IPS-15b (cell line): ENCODE measurements at regions not wholly inside any gene's neighbourhood (a gene's known extent, or its start where the extent isn't known, plus 50 kb on each side); places are given as distances from the start of the nearest gene placed in this dataset.

Experiments
- H3K27me3 ChIP-seq: one replicate; pipeline ENCODE4 v1.6.1; 2013; ENCODE audit warnings: low read length; ENCODE audit not compliant: control insufficient read depth, insufficient read depth
- H3K36me3 ChIP-seq: one replicate; pipeline ENCODE4 v1.6.1; 2013; ENCODE audit warnings: low read length; ENCODE audit not compliant: control insufficient read depth, insufficient read depth
- H3K4me1 ChIP-seq: one replicate; pipeline ENCODE4 v1.6.1; 2013; ENCODE audit warnings: mild to moderate bottlenecking, low read length; ENCODE audit not compliant: control insufficient read depth, insufficient read depth
- H3K4me3 ChIP-seq: one replicate; pipeline ENCODE4 v1.5.1; 2013; ENCODE audit warnings: low read depth, low read length
- H3K9ac ChIP-seq: one replicate; pipeline ENCODE4 v1.6.1; 2013; ENCODE audit warnings: low read depth, mild to moderate bottlenecking, low read length
- H3K9me3 ChIP-seq: one replicate; pipeline ENCODE4 v1.6.1; 2013; ENCODE audit warnings: mild to moderate bottlenecking, low read length; ENCODE audit not compliant: control insufficient read depth, insufficient read depth

DNA sequence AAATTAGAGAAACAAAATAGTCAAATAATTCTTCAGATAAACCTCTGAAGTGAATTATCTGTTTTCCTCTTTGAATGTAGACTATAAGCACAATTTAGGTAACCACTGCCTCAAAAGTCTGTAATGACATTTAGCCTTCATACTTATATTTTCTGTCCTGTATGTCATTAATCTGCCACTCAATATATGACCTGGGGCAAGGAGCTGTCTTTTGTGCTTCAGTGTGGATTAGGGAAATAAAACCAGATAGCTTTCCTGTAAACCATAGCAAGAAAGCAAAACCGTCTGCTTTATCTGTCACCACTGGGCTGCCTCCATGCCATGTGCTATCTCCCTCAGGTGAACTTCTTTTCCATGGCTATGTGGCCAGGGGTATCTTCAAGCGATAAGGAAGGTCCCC lies 606.6 kb upstream of the C9orf72 start:
- Histone ChIP-seq H3K36me3 (no peaks in the 10 kb centered on the region), H3K4me3 (no peak overlapping the region), H3K9ac (no peak overlapping the region), H3K4me1 (no peaks in the 10 kb centered on the region), H3K27me3 (no peaks in the 10 kb centered on the region), H3K9me3 (no peaks in the 10 kb centered on the region)

DNA sequence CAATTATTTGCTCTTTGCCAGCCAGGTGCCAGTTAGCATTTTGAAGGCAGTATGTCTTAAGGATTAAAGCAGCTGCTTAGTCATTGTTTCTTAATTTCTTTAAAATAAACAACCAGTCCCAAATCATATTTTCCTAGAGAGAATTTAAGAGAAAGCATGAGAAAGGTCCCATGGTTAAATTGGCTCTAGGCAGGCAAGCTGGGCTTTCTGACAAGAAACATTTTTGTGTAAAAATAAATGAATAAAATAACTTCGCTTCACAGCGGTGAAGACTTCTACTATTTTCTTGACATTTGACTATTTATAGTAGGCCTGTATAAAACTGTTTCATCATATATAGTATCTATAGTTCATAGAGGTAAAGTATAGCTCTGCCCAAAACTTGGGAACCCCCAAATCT lies 617.7 kb upstream of the C9orf72 start:
- no peak overlapping the region for H3K9ac ChIP-seq
- H3K4me3 ChIP-seq, result no peak overlapping the region
- no peaks in the 10 kb centered on the region for H3K4me1 ChIP-seq
- H3K27me3 ChIP-seq, result no peaks in the 10 kb centered on the region
- H3K9me3 ChIP-seq, result no peaks in the 10 kb centered on the region
- no peaks in the 10 kb centered on the region for H3K36me3 ChIP-seq

DNA sequence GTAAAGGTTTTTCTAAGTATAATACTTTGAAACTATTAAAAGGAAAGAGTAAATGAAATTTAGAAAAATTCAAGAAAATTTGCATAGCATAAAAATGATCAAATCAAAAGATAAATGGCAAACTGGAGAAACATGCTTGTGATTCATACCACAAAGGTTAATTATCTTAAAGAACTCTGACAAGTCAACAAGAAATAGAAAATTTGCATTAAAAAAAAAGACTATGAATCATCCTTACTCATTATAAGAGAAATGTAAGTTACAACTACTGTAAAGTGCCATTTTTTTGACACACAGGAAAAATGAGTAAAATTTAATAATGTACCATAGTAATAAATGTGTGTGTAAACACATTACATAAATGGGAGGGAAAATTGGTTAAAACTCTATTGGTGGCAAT lies 624.4 kb upstream of the C9orf72 start:
- Histone ChIP-seq H3K4me3 (no peak overlapping the region), H3K4me1 (no peaks in the 10 kb centered on the region), H3K9me3 (no peaks in the 10 kb centered on the region), H3K36me3 (no peaks in the 10 kb centered on the region), H3K27me3 (no peaks in the 10 kb centered on the region), H3K9ac (no peak overlapping the region)

DNA sequence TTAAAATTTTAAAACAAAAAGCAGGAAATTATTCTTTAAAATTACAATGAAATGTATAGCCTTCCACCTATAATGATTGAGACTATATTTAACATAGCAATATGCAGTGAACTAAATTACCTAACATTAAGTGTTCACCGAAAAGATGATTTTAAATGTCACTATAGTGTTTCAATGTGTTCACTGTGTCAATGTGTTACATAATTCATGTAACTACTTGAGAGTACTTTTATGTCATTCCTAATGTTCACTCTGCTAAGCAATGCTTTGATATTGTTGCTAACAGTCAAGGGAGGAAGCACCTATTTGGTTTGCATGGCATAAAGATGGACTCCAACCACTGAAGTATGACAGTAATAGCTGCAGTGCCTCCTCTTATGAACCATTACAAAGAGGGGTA lies 629.8 kb upstream of the C9orf72 start:
- H3K36me3 ChIP-seq, result no peaks in the 10 kb centered on the region
- no peak overlapping the region for H3K4me3 ChIP-seq
- no peaks in the 10 kb centered on the region for H3K4me1 ChIP-seq
- no peaks in the 10 kb centered on the region for H3K9me3 ChIP-seq
- H3K27me3 ChIP-seq, result no peaks in the 10 kb centered on the region
- H3K9ac ChIP-seq, result no peak overlapping the region

DNA sequence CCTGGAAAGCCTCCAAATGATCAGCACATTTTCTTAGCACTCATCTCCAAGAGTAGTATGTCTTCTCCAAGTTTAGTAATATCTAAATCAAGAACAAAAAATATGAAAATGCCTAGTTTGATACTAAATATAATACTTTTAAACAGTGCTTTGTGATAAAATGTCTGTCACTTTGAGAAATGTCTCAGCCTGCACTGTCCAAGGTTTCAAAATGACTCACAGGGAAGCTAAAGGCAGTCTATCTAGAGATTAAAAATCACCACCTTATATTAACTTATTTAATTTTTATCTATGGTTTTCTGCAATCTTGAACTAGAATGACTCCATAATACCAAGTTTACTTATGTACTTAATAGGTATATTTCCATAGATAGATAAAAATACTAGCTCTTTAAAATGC lies 633.0 kb upstream of the C9orf72 start:
- no peaks in the 10 kb centered on the region for H3K36me3 ChIP-seq
- no peak overlapping the region for H3K9ac ChIP-seq
- no peak overlapping the region for H3K4me3 ChIP-seq
- H3K27me3 ChIP-seq, result no peaks in the 10 kb centered on the region
- H3K4me1 ChIP-seq, result no peaks in the 10 kb centered on the region
- no peaks in the 10 kb centered on the region for H3K9me3 ChIP-seq

DNA sequence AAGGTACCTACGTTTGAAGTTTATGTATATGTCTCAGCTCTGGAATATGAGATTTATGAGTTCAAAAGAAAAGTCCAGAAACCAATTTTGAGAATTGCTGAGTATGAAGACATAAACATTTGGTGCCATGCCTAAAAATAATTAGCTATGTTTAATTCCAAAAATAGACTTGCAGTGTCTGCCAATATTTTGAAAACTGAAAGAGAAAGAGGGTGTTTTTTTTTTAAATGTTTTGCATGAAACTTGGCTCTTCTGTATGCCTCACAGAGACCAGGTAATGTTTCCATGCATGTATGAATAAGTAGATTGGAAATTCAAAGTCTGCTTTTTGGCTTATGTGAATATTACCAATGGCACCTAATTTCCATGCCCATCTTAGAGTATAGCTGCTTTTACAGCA lies 634.4 kb upstream of the C9orf72 start:
- H3K27me3 ChIP-seq, result no peaks in the 10 kb centered on the region
- no peak overlapping the region for H3K4me3 ChIP-seq
- H3K36me3 ChIP-seq, result no peaks in the 10 kb centered on the region
- no peaks in the 10 kb centered on the region for H3K9me3 ChIP-seq
- no peak overlapping the region for H3K9ac ChIP-seq
- no peaks in the 10 kb centered on the region for H3K4me1 ChIP-seq

DNA sequence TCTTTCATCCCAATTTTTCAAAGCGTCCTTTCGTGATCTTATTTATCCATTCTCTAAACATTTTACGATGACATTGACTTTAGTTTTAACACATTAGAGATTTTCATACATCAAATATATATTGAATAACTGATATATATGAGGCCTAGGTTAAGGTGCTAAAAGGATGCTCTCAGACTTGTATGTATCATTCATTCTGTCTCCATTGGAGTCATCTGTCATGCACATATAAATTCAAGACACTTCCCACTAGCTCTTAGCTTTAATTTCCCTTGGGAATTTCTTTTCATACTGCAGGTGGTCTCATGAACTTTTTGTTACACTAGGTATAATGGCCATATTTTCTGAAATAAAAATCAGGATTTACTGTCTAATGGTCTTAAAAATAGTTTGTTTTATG lies 635.8 kb upstream of the C9orf72 start:
- Histone ChIP-seq H3K4me1 (no peaks in the 10 kb centered on the region), H3K9ac (no peak overlapping the region), H3K36me3 (no peaks in the 10 kb centered on the region), H3K9me3 (no peaks in the 10 kb centered on the region), H3K4me3 (no peak overlapping the region), H3K27me3 (no peaks in the 10 kb centered on the region)

DNA sequence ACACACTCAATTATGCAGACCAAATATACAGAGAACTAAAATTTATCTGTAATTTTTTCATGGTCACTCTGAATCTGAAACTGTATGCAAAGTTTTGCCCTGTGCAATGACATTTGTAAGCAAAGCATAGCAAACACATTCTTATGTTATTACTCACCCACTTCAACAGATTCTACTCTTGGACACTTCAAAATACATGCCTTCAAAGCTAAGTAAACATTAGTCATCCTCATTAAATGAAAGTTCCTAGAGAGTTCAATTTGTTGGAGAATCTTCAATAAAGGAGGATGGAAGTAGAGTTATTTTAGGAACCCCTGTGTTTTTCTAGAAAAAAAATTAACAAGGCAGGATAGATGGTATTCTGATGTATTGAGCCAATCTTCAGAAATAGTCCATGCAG lies 639.7 kb upstream of the C9orf72 start:
- H3K4me3 ChIP-seq, result no peak overlapping the region
- H3K9ac ChIP-seq, result no peak overlapping the region
- H3K27me3 ChIP-seq, result no peaks in the 10 kb centered on the region
- H3K9me3 ChIP-seq, result no peaks in the 10 kb centered on the region
- H3K36me3 ChIP-seq, result no peaks in the 10 kb centered on the region
- no peaks in the 10 kb centered on the region for H3K4me1 ChIP-seq

DNA sequence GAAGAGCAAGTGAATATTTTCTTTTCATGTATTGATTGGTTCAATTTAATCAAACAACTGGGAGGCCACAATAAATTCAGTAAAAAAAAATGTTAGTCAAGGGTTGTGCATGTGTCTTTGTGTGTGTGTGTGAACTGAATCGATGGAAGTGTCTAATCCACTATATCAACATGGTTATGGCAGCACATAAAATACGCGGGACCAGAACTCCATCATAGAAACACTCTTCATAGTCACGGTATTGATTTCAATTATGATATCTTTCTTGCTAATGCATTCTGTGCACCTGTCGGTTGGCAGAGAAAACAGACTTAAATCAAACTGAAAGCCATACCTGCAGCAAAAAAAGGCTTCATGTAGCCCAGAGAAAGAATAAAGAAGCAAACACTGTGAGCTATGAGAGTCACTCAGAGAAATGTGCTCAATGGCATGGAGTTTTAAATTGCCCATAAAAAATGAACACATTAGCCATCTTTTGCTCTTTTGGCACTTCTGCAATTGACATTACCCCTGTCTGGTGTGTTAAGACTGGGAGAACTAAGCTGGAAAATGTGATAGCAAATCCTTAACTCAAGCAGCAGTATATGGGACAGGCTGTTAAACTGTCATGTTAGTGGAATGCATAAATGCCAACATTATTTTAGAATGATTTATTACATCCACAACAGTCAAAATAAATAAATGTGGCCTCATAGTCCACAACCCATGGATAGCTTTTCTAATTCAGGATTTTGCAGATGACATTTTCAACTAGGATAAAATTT lies 642.4 kb upstream of the C9orf72 start:
- Histone ChIP-seq H3K9me3 (no peaks in the 10 kb centered on the region), H3K4me1 (no peaks in the 10 kb centered on the region), H3K9ac (no peak overlapping the region), H3K4me3 (no peak overlapping the region), H3K36me3 (no peaks in the 10 kb centered on the region), H3K27me3 (no peaks in the 10 kb centered on the region)

DNA sequence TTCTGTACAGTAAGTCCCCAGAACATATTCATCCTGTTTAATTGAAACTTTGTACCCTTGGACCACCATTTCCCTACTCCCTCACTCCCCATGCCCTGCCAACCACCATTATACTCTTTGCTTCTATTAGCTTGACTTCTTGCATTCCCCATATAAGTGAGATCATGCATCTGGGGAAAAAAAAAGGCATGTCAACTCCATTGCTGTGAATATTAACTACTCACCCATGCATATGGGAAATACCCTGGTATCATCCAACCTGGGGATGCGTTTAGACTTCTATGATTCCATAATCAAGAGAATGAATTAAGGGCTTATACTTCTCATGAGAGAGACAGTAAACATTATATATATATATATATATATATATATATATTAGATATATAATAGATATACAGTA lies 659.4 kb upstream of the C9orf72 start:
- H3K27me3 ChIP-seq, result no peaks in the 10 kb centered on the region
- H3K9ac ChIP-seq, result no peak overlapping the region
- H3K4me3 ChIP-seq, result no peak overlapping the region
- H3K36me3 ChIP-seq, result no peaks in the 10 kb centered on the region
- no peaks in the 10 kb centered on the region for H3K4me1 ChIP-seq
- no peaks in the 10 kb centered on the region for H3K9me3 ChIP-seq

DNA sequence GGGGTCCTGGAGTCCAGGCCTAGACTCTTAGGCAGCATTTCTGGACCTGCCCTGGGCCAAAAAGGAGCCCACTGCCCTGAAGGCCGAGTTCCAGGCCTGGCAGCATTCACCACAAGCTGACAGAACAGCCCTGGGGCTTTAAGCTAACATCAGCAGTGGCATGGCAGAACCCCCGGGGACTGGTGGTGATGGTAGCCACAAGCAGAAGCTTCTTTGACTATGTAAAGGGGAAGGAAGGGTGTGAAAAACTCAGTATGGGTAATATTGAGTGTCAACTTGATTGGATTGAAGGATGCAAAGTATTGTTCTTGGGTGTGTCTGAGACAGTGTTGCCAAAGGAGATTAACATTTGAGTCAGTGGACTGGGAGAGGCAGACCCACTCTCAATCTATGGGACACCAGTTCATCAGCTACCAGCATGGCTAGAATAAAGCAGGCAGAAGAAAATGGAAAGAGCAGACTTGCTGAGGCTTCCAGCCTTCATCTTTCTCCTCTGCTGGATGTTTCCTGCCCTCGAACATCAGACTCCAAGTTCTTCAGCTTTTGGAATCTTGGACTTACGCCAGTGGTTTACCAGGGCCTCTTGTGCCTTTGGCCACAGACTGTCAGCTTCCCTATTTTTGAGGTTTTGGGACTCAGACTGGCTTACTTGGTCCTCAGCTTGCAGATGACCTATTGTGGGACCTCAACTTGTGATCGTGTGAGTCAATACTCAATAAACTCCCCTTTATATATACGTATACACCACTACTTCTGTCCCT lies 661.0 kb upstream of the C9orf72 start:
- Histone ChIP-seq H3K4me3 (no peak overlapping the region), H3K9ac (no peak overlapping the region), H3K36me3 (no peaks in the 10 kb centered on the region), H3K9me3 (no peaks in the 10 kb centered on the region), H3K4me1 (no peaks in the 10 kb centered on the region), H3K27me3 (no peaks in the 10 kb centered on the region)

DNA sequence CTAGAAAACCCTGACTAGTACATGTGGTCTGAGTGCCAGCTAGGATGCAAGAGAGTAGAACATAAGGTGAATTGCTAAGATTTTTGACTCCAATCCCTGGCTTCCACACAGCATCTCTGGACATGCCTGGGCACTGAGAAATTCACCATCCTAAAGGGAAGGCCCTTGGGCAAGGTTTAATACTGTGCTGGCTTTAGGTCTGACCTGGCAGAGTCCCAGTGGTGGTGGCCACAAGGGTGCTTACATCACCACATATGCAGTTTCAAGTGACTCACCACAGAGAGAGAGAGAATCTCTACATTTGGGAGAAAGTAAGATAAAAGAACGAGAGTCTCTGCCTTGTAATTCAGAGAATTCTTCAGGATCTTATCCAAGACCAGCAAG lies 661.6 kb upstream of the C9orf72 start:
- no peaks in the 10 kb centered on the region for H3K4me1 ChIP-seq
- H3K9ac ChIP-seq, result no peak overlapping the region
- no peaks in the 10 kb centered on the region for H3K9me3 ChIP-seq
- H3K36me3 ChIP-seq, result no peaks in the 10 kb centered on the region
- H3K4me3 ChIP-seq, result no peak overlapping the region
- H3K27me3 ChIP-seq, result no peaks in the 10 kb centered on the region
